ENCODE measurements at regions not wholly inside any gene's neighbourhood (a gene's known extent, or its start where the extent isn't known, plus 50 kb on each side); places are given as distances from the start of the nearest gene placed in this dataset.
"Not testable (repeated sequence)": the region's sequence is repeated elsewhere in the genome, so short reads cannot be mapped to it uniquely, and the experiment has no call there.

DNA sequence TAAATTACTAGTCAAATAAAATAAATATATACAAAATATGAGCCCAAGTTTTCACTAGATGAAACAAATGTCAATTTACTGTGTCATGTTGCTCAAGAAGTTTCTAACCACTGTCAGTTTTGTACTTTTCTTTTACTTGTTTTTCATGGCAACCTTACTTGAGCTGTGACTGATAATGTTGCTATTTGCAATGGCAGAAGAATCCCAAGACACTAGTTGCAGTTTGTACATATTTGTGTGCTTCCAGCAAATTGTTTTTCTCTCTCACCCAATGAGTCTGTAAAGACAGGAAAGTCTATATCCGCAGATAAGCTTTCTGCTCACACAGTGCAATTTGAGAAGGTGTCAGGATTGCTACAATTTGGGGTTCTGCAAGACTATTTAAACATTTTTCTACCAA lies 338.6 kb upstream of the PCSK5 start:
- DNase-seq = no peak

GRCh38 chr9:75552941-75553340 lies 337.5 kb upstream of the PCSK5 start:
- no peak for DNase-seq

GRCh38 chr9:75566813-75567212 lies 323.7 kb upstream of the PCSK5 start:
- not testable (repeated sequence) for DNase-seq

GRCh38 chr9:75570538-75570937 lies 319.9 kb upstream of the PCSK5 start:
- no peak for DNase-seq

DNA sequence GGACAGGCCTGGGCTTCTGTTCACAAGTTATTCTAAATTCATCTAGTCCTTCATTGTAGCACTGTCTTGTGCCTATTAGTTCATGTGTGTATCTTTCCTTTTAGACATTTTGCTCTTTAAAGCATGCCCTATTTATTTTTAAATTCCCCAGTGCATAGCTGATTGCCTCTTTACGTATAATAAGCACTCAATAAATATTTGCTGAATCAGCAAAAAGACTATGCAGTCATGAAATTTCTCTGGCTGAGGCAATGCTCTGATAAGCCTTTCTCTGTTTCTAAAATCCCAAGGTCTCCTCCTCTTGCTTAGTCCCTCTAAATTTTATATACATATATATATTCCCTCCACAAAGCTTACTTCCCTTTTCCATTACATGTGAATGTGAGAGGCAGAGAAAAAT lies 315.9 kb upstream of the PCSK5 start:
- no peak for DNase-seq

GRCh38 chr9:75582870-75583269 lies 307.6 kb upstream of the PCSK5 start:
- no peak for DNase-seq

DNA sequence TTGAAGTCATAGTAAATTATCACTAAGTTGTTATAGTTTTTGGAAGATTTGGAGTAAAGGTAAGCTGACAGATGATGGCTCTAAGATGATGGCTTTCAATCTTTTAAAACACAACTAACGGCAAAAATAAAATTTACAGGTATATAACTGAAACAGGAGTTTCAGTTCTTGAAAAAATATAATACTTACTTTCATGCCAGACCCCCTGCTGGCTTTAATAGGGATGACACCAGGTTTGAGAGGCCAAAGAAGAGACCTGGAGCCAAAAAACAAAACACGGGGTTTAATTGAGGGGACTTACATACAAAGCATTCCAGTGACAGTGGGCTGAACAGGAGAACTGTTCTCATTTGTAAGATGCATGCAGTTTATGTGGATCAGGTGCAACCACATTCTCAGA lies 301.7 kb upstream of the PCSK5 start:
- DNase-seq = no peak

DNA sequence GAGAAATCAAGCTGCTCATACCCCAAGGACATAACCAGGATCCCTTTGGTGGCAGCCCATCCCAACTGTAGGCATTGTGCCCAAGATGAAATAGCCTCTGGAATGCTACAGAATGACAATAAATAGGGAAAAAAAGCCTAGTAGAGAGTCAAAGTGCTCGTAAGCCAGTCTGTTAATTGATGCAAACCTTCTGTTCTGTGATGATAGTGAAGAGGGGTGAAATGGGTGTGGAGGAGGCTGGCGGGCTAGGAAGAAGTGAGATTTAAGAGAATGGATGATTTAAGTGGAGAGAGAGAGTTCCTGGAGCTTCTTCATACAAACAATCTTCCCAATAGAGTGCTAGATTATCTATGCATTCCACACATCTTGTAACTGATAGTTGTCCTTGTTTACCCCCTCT lies 301.0 kb upstream of the PCSK5 start:
- no peak for DNase-seq

DNA sequence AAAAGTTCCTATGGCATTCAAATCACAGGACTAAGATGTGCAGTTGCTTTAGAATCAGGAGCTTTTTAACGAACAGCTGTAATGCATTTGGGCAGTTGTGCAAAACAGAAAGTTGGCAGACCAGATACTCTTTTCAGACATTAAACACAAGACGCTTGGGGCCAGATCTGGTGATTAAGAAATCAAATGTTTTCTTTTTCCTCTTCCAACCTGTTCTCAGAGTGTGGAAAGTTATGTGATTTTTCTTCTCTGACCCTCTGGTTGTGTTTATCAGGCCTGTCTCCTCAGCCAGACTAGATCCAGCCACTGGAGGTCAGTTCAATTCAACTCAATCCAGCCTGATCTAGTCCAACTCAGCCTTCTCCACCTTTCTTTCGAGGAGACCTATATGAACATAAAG lies 298.5 kb upstream of the PCSK5 start:
- no peak for DNase-seq

GRCh38 chr9:75592586-75592985 lies 297.9 kb upstream of the PCSK5 start:
- DNase-seq = no peak

GRCh38 chr9:75593920-75594319 lies 296.6 kb upstream of the PCSK5 start:
- no peak for DNase-seq

GRCh38 chr9:75599126-75599525 lies 291.3 kb upstream of the PCSK5 start:
- no peak for DNase-seq

GRCh38 chr9:75601280-75601679 lies 289.2 kb upstream of the PCSK5 start:
- no peak for DNase-seq

DNA sequence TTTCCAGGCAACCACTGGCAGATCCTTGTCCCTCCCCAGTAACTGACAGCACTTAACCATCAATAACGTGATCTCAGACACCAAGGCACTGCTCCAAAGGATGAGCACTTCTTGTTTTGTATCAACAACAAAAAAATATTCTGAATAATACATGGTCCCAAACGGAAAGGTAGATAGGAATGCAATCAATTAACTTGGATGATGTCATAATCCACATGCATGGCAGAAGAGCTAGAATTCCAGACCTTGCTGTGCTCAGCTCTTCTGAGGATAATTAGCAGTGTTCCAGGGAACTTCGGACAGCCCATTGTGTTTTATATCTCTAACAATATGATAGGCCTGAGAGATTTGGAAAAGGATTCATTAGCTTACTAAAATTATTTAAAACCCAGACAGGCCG lies 288.4 kb upstream of the PCSK5 start:
- no peak for DNase-seq

- no peak for DNase-seq
These were observed 285.8 kb upstream of the PCSK5 start for GRCh38 chr9:75604661-75605060.

DNA sequence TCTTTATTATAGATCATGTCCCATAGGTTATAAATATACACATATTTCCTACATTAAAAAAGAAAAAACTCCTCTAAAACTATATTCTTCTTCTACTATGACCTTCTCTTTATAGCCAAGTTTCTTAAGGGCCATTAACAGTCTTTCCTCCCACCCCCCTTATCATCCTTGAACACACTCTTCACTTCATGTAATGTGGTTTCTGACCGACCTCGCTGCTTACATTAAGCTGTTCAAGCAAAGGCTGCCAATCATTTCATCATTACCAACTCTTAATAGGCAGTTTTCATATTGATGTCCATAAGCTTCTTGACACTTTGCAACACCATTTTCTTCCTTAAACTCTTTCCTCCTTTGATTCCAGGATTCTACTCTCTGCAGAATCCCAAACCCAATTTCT lies 283.0 kb upstream of the PCSK5 start:
- DNase-seq = no peak

DNA sequence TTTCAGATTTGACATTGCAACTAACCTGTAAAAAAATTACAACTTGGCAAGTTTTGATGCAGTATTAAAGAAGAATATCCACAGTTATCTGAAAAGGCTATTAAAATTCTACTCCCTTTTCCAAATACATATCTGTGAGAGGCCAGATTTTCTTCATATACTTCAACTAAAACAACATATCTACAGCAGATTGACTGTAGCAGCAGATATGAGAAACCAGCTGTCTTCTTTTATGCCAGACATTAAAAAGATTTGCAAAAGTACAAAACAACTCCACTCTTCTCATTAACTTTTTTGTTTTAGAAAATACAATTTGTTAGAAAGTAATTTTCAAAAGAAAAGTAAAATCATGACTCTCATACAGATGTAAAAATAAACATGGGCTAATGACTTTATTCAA lies 281.1 kb upstream of the PCSK5 start:
- DNase-seq = no peak

DNA sequence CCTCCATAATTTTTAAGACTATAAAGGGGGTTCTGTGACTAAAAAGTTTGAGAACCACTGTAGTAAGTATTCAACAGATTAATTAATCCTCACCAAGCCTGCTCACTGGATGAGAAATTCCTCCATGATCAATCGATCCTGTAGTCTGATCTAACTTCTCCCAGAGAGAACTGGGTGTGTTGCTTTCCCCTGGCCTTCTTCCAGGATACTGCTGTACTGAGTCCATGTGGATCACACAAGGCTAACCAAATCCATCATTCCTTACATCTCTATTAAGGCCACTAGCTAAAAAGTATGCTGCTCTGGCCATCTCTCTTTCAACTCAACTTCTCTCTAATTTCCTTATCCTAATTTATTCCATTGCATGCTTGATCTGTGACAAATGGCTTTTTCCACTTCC lies 280.2 kb upstream of the PCSK5 start:
- DNase-seq = no peak

DNA sequence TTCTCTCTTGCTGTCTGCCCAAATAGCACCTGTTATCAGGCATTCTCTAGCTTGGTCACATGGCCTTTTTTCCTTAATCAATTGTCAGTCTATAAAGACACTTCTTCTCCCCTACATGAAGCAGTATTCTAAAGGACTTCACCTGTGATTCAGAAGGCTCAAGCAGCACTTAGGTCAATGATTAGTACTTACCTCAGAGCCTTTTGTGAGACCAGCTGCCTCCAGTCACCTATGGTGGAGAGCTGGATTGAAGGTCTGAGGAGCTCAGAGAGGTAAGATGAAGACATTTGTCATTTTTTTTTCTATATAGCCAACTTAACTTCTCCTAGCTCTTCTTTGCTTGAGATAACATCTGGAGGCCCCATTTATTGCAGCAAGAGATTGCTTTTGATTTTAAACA lies 278.3 kb upstream of the PCSK5 start:
- DNase-seq = no peak

DNA sequence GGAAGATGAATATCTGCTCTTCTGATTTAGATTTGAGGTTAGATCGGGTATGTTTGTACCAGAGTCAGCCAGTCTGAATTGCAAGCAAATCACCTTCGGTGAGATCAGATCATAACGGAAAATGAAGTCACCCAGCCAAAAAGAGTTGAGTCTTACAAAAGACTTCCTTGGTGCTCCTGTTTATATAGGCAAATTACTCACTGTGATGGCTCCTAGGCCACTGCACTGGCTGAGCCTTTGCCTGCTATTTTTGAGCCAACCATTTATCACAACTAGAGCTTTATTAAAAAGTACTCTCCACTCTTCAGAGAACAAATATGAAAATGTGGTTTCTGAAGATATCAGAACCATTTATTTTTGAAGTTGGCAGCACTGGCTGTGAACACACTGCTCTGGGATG lies 277.7 kb upstream of the PCSK5 start:
- DNase-seq = no peak

- no peak for DNase-seq
These were observed 275.2 kb upstream of the PCSK5 start for GRCh38 chr9:75615284-75615683.

- no peak for DNase-seq
These were observed 274.4 kb upstream of the PCSK5 start for GRCh38 chr9:75616052-75616451.

DNA sequence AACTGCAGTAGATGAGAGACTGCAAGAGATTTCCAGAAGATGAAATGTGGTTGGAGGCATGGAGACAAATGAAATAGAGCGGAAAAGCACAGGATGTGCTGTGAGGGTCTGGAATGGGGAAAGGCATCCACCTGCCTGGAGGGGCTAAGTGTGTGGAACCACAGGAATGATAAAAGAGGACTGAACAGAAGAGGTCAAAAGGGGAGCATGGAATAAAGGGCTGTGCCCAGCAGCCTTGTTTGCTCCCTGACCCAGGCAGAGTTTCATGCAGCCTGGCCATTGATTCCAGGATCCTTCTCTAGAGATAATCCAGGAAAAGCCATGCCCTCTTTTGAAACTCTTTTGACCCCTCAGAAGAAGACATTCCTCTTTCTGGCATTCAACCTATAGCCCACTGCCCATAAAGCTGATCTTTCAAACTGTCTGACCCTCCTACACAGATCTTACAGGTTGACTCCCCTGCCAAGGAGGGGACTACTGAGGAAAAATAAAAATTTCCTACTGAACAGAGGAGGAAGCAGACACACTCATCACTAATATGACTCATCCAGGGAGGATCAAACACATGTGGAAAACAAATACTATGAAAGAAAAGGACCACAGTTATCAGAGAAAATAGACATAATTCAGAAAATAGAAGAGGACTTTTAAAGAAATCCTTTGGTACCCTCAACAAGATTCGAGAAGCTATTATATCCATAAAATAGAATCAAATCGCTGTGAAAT lies 273.5 kb upstream of the PCSK5 start:
- DNase-seq = no peak

- no peak for DNase-seq
These were observed 267.0 kb upstream of the PCSK5 start for GRCh38 chr9:75623462-75623861.

DNA sequence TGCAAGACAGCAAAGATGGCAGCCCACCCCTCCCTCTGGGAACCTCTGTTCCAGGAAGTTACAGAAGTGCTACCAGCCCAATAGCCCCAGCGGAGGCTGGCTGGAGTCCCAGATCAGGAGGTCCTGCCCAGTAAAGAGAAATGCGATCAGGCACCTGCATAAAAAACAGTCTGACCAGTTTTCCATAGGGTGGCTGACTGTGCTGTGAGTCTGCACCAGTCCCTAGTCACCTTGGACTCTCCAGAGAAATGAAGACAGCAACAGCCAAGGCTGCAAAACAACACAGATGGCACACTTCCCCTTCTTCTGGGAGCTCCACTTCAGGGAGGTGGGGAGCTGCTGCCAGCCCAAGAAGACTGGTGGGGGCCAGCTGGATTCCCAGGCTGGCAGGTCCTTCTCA lies 265.5 kb upstream of the PCSK5 start:
- no peak for DNase-seq

- DNase-seq = no peak
These were observed 263.6 kb upstream of the PCSK5 start for GRCh38 chr9:75626860-75627259.
